Peyer's patch (tissue), 4 donors: ENCODE measurements at regions not wholly inside any gene's neighbourhood (a gene's known extent, or its start where the extent isn't known, plus 50 kb on each side); places are given as distances from the start of the nearest gene placed in this dataset.

Experiments used
- CTCF ChIP-seq, 6 experiments: fragments of 450-650 bp in 4 of 6; fragments of 200-600 bp in 2 of 6; sonication (generic) in 1 of 6; IDR thresholded peaks; one replicate each; pipeline ENCODE4 v1.5.1; 2017 to 2019; ENCODE audit warnings: antibody characterized with exemption in 6 of 6, mild to moderate bottlenecking in 3 of 6, moderate library complexity in 1 of 6
- POLR2A ChIP-seq, 2 donors: fragments of 450-650 bp; IDR thresholded peaks; one replicate each; pipeline ENCODE4 v1.5.1; 2017; ENCODE audit warnings: antibody characterized with exemption in 2 of 2, mild to moderate bottlenecking in 2 of 2, moderate library complexity in 2 of 2

- TF ChIP-seq CTCF (IDR thresholded peaks at IDR 0.05) (no peak), POLR2A (IDR thresholded peaks at IDR 0.05) (no peak)
Observed at GRCh38 chr9:27800692-27801370, 227.6 kb upstream of the C9orf72 start.
